T-helper 2 cell (primary cell): ENCODE measurements at regions not wholly inside any gene's neighbourhood (a gene's known extent, or its start where the extent isn't known, plus 50 kb on each side); places are given as distances from the start of the nearest gene placed in this dataset.

ENCODE experiments used
- DNase-seq, 5 experiments: peaks; one replicate each; pipeline versions ENCODE4 v3.0.0 to v3.0.0-alpha.2; 2012 to 2022

DNA sequence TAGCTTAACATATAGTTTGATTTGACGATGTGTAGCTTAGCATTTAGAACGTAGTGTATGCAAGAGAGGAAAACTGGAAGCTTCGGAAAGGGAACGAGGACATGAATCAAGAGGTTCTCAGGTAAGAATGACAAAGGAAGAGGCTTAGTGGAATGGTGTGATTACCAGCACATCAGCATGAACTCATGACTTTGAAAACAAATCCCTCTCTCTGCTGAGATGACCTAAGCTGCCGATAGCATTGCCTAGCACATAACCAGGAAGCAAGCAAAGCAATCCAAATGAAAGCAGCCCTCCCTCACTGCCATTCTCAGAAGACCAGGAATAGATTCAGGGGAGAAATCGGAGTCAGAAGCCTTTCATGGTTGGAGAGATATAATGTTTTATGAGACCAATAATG, 51.3 kb upstream of the CCL1 start:
- no peak for DNase-seq

- peak in 1 of 5 experiments; percentile 34 for DNase-seq
Observed at GRCh38 chr17:34413443-34414119, 50.5 kb upstream of the CCL1 start.

DNA sequence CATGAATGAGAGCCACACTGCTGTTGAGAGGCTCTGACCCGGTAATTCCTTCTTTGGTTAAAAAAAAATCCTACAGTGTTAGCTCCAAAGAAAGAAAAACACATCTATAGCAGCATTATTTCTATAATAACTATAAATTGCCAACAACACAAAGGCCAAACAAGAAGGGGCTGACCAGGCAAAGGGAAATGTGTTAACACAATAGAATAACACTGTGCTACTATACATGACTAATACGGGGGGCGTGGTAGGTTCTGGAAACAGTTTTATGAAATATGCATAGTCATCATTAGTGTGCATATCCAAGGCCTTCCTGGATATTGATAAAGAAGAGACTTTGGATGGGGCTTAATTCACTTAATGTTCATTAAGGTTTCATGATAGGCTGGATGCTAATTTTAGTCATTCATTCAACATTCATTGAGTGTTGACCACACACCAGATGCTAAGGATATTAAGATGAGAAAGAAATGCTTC, 50.0 kb upstream of the CCL1 start:
- peak in 1 of 5 experiments; percentile 42 for DNase-seq
